ENCODE measurements at regions not wholly inside any gene's neighbourhood (a gene's known extent, or its start where the extent isn't known, plus 50 kb on each side); places are given as distances from the start of the nearest gene placed in this dataset.

DNA sequence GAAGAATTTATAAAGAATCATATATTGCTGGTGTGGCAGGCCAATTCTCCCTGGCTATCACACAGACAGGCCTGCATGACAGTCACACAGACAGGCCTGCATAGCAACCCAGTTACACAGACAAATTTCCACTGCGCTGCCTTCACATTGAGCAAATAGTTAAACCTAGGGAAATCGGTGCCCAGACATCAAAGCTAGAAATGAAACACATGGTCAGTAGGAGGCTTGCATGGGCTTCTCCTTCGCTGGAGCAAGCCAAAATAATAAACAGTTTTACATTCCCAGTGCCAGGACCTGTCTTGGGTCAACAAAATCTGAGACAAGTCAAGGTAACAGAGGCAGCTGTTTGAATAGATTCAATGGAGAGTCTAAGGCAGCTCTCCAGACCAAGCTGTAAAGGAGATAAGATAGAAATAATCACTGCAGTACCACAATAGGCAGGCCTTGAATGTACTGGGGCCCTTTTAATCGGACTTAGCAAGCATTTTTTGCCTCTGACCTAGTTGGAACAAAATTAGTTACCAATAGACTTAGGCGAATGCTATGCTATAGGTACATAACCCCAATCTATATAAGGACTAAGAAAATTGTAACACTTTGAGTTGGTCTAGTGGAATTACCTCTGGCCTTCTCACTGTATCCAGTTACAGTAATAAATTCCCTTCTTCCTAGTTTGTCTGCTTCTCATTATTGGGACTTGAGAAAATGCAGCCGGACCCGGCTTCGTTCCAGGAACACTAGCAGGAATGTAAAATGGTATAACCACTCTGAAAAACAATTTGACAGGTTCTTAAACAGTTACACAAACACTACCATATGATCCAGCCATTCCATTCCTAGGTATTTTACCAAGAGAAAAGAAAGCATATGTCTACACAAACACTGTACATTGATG, 274.7 kb upstream of the UBE2E2 start:
- no peak for DNase-seq (ENCODE audit: low read depth in 1 of 2, low spot score in 1 of 2)
- Histone ChIP-seq H3K27ac (no peak overlapping the region), H3K4me1 (no peaks in the 10 kb centered on the region), H3K4me2 (no peak overlapping the region), H3K9me3 (no peaks in the 10 kb centered on the region), H3K4me3 (no peak overlapping the region)
- POLR2A ChIA-PET, result no interaction called here
- FAIRE-seq, result no peak
- CTCF ChIA-PET, result no interaction called here
- no peak for ATAC-seq
- TF ChIP-seq HOXB5 (CRISPR knock-in tag; IDR thresholded peaks at IDR 0.05), result no peak
- TF ChIP-seq PBX3 (IDR thresholded peaks at IDR 0.05), result no peak
- no peak for TF ChIP-seq NPAS2 (CRISPR knock-in tag; IDR thresholded peaks at IDR 0.05; ENCODE audit: borderline replicate concordance)
- TF ChIP-seq HEYL (CRISPR knock-in tag; IDR thresholded peaks at IDR 0.05), result no peak
- TF ChIP-seq EP300 (IDR thresholded peaks at IDR 0.05), result no peak
- no peak for TF ChIP-seq RNF2 (IDR thresholded peaks at IDR 0.05; ENCODE audit: borderline replicate concordance, low read depth)
- TF ChIP-seq MAFK (IDR thresholded peaks at IDR 0.05; ENCODE audit: partially characterized antibody), result no peak
- TF ChIP-seq, protein P1, sequence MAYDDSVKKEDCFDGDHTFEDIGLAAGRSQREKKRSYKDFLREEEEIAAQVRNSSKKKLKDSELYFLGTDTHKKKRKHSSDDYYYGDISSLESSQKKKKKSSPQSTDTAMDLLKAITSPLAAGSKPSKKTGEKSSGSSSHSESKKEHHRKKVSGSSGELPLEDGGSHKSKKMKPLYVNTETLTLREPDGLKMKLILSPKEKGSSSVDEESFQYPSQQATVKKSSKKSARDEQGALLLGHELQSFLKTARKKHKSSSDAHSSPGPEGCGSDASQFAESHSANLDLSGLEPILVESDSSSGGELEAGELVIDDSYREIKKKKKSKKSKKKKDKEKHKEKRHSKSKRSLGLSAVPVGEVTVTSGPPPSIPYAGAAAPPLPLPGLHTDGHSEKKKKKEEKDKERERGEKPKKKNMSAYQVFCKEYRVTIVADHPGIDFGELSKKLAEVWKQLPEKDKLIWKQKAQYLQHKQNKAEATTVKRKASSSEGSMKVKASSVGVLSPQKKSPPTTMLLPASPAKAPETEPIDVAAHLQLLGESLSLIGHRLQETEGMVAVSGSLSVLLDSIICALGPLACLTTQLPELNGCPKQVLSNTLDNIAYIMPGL (CRISPR knock-in tag; IDR thresholded peaks at IDR 0.05; ENCODE audit: borderline replicate concordance), result no peak
- no peak for TF ChIP-seq CBX8 (IDR thresholded peaks at IDR 0.05)
- no peak for TF ChIP-seq SMC3 (IDR thresholded peaks at IDR 0.05)
- TF ChIP-seq FOSL2 (IDR thresholded peaks at IDR 0.05), result no peak
- TF ChIP-seq FOSL2 (CRISPR knock-in tag; IDR thresholded peaks at IDR 0.05), result no peak
- TF ChIP-seq RARB (CRISPR knock-in tag; IDR thresholded peaks at IDR 0.05), result no peak
- no peak for TF ChIP-seq PHF8 (IDR thresholded peaks at IDR 0.05; ENCODE audit: borderline replicate concordance, low read depth)
- TF ChIP-seq CTCF (IDR thresholded peaks at IDR 0.05), result no peak
- no peak for TF ChIP-seq CEBPB (IDR thresholded peaks at IDR 0.05)
- WGBS (ENCODE audit: missing lambda C conversion rate), result 64% methylated on average over 8 of the region's 8 CpGs

- no peak for FAIRE-seq
- no peak for DNase-seq (ENCODE audit: low read depth in 1 of 2, low spot score in 1 of 2)
- CTCF ChIA-PET, result interaction anchor here (0.6 kb wide), 1 partner anchor 178 kb away, joined by 4 read pairs; no protein-coding TSS in a partner anchor
- Histone ChIP-seq H3K9me3 (no peaks in the 10 kb centered on the region), H3K27ac (no peak overlapping the region), H3K4me1 (no peaks in the 10 kb centered on the region), H3K4me2 (no peak overlapping the region), H3K4me3 (no peak overlapping the region)
- TF ChIP-seq EHF (CRISPR knock-in tag; IDR thresholded peaks at IDR 0.05), result no peak
- no peak for TF ChIP-seq PBX3 (IDR thresholded peaks at IDR 0.05)
- no peak for TF ChIP-seq KDM5A (IDR thresholded peaks at IDR 0.05)
- TF ChIP-seq KDM1A (IDR thresholded peaks at IDR 0.05; ENCODE audit: low read depth), result no peak
- 11% methylated on average over 5 of the region's 5 CpGs for WGBS (ENCODE audit: missing lambda C conversion rate)
- POLR2A ChIA-PET, result no interaction called here
- peak in 1 of 2 experiments; percentile 53; a peak in 2 of 6 replicates for ATAC-seq
These were observed 269.9 kb upstream of the UBE2E2 start for GRCh38 chr3:22933051-22933840.
